Neural cell (in vitro differentiated cells): ENCODE measurements at regions not wholly inside any gene's neighbourhood (a gene's known extent, or its start where the extent isn't known, plus 50 kb on each side); places are given as distances from the start of the nearest gene placed in this dataset.

Source experiments
- H2AFZ ChIP-seq: fragments of 200-600, 300-800 bp; sonication (generic), shearing (Covaris generic); 2 replicates; pipeline ENCODE4 v1.6.0; 2014; ENCODE audit warnings: low read depth, mild to moderate bottlenecking, antibody characterized with exemption, low read length, moderate library complexity
- H3F3A ChIP-seq: fragments of 200-600 bp; shearing (Covaris generic); 2 replicates; pipeline ENCODE4 v1.6.1; 2016; ENCODE audit warnings: mild to moderate bottlenecking, moderate library complexity, mixed read lengths, antibody characterized with exemption, low read length; ENCODE audit not compliant: insufficient read depth, poor library complexity, severe bottlenecking
- H3K27ac ChIP-seq: fragments of 200-600, 300-800 bp; sonication (generic), shearing (Covaris generic); 2 replicates; pipeline ENCODE4 v1.5.1; 2014; ENCODE audit warnings: mild to moderate bottlenecking, low read length, moderate library complexity
- H3K27me3 ChIP-seq: fragments of 300-800, 200-600 bp; sonication (generic), shearing (Covaris generic); 2 replicates; pipeline ENCODE4 v1.6.0; 2014; ENCODE audit warnings: mild to moderate bottlenecking, low read depth, low read length, moderate library complexity; ENCODE audit not compliant: insufficient read depth
- H3K36me3 ChIP-seq: fragments of 300-800, 200-600 bp; sonication (generic), shearing (Covaris generic); 2 replicates; pipeline ENCODE4 v1.5.1; 2014; ENCODE audit warnings: mild to moderate bottlenecking, antibody characterized with exemption, low read length, moderate library complexity; ENCODE audit not compliant: insufficient read depth
- H3K4me2 ChIP-seq: fragments of 300-800, 200-600 bp; sonication (generic), shearing (Covaris generic); 2 replicates; pipeline ENCODE4 v1.6.0; 2014; ENCODE audit warnings: mild to moderate bottlenecking, low read length
- H3K4me3 ChIP-seq: fragments of 300-800, 200-600 bp; sonication (generic), shearing (Covaris generic); 2 replicates; pipeline ENCODE4 v1.5.1; 2014; ENCODE audit warnings: mild to moderate bottlenecking, low read length, moderate library complexity
- H3K79me2 ChIP-seq: fragments of 200-600 bp; shearing (Covaris generic); replicated peaks from 2 replicates; pipeline ENCODE4 v1.6.0; 2014; ENCODE audit warnings: mild to moderate bottlenecking, low read length, moderate library complexity; ENCODE audit not compliant: insufficient read depth
- H3K9ac ChIP-seq: fragments of 300-800, 200-600 bp; sonication (generic), shearing (Covaris generic); 2 replicates; pipeline ENCODE4 v1.6.1; 2016; ENCODE audit warnings: mild to moderate bottlenecking, low read length, mixed read lengths
- H3K9me2 ChIP-seq: fragments of 200-600 bp; shearing (Covaris generic); 2 replicates; pipeline ENCODE4 v1.6.1; 2016; ENCODE audit warnings: mild to moderate bottlenecking, low read length, mixed read lengths; ENCODE audit not compliant: insufficient read depth
- H3K9me3 ChIP-seq: fragments of 200-600, 300-800 bp; sonication (generic), shearing (Covaris generic); 2 replicates; pipeline ENCODE4 v1.6.1; 2016; ENCODE audit warnings: mild to moderate bottlenecking, mixed run types, low read length, moderate library complexity, mixed read lengths
- H4K20me1 ChIP-seq: fragments of 200-600 bp; shearing (Covaris generic); 2 replicates; pipeline ENCODE4 v1.6.1; 2016; ENCODE audit warnings: mild to moderate bottlenecking, mixed run types; ENCODE audit not compliant: insufficient read depth
- CTCF ChIP-seq: fragments of 450-650 bp; IDR thresholded peaks from 2 replicates; pipeline ENCODE4 v1.5.1; 2014; ENCODE audit warnings: antibody characterized with exemption, mild to moderate bottlenecking, moderate library complexity; ENCODE audit not compliant: poor library complexity, severe bottlenecking
- EP300 ChIP-seq: fragments of 450-650 bp; conservative IDR thresholded peaks from 2 replicates; pipeline ENCODE4 v1.6.1; 2014; ENCODE audit warnings: antibody characterized with exemption, mild to moderate bottlenecking, moderate library complexity; ENCODE audit not compliant: poor library complexity, severe bottlenecking
- EZH2 ChIP-seq: fragments of 200-600, 300-800 bp; shearing (Covaris generic), sonication (generic); IDR thresholded peaks from 2 replicates; pipeline ENCODE4 v1.6.1; 2014; ENCODE audit warnings: antibody characterized with exemption, low read length, borderline replicate concordance, mild to moderate bottlenecking; ENCODE audit not compliant: insufficient read depth, poor library complexity, severe bottlenecking
- MXI1 ChIP-seq: fragments of 450-650 bp; conservative IDR thresholded peaks from 2 replicates; pipeline ENCODE4 v1.6.1; 2014; ENCODE audit warnings: antibody characterized with exemption, mild to moderate bottlenecking; ENCODE audit not compliant: poor library complexity, severe bottlenecking
- POLR2AphosphoS5 ChIP-seq: IDR thresholded peaks from 2 replicates; pipeline ENCODE4 v1.6.1; 2012
- RAD21 ChIP-seq: fragments of 450-650 bp; conservative IDR thresholded peaks from 2 replicates; pipeline ENCODE4 v1.6.1; 2014; ENCODE audit warnings: antibody characterized with exemption, mild to moderate bottlenecking, moderate library complexity
- REST ChIP-seq: IDR thresholded peaks from 2 replicates; pipeline ENCODE4 v1.6.1; 2012; ENCODE audit warnings: borderline replicate concordance
- SMC3 ChIP-seq: fragments of 450-650 bp; conservative IDR thresholded peaks from 2 replicates; pipeline ENCODE4 v1.6.1; 2014; ENCODE audit warnings: antibody characterized with exemption, mild to moderate bottlenecking, moderate library complexity; ENCODE audit not compliant: poor library complexity
- TAF1 ChIP-seq: IDR thresholded peaks from 2 replicates; pipeline ENCODE4 v1.6.1; 2012; ENCODE audit warnings: low read depth

GRCh38 chr11:28729339-28729738, 621.2 kb downstream of the METTL15 start:
- no peak for TF ChIP-seq SMC3
- Histone ChIP-seq H3K9me3 (no peaks in the 10 kb centered on the region), H3K9me2 (no peaks in the 10 kb centered on the region), H3K79me2 (no peaks in the 10 kb centered on the region), H3K27ac (no peak overlapping the region), H2AFZ (no peak overlapping the region), H3K36me3 (no peaks in the 10 kb centered on the region), H3K27me3 (no peaks in the 10 kb centered on the region), H3K4me2 (no peak overlapping the region), H4K20me1 (no peaks in the 10 kb centered on the region), H3K4me3 (no peak overlapping the region), H3K9ac (no peak overlapping the region), H3F3A (no peaks in the 10 kb centered on the region)

GRCh38 chr11:28728666-28729065, 620.5 kb downstream of the METTL15 start:
- Histone ChIP-seq H3F3A (no peaks in the 10 kb centered on the region), H3K27me3 (no peaks in the 10 kb centered on the region), H3K27ac (no peak overlapping the region), H3K9me2 (no peaks in the 10 kb centered on the region), H3K4me3 (no peak overlapping the region), H3K36me3 (no peaks in the 10 kb centered on the region), H2AFZ (no peak overlapping the region), H3K9ac (no peak overlapping the region), H3K79me2 (no peaks in the 10 kb centered on the region), H3K4me2 (no peak overlapping the region), H4K20me1 (no peaks in the 10 kb centered on the region), H3K9me3 (no peaks in the 10 kb centered on the region)
- TF ChIP-seq SMC3 (no peak), POLR2AphosphoS5 (no peak), EP300 (no peak), MXI1 (no peak), TAF1 (no peak), REST (no peak), CTCF (no peak), EZH2 (no peak), RAD21 (no peak)

- Histone ChIP-seq H3K9me3 (no peaks in the 10 kb centered on the region), H3K27me3 (no peaks in the 10 kb centered on the region), H3K27ac (no peak overlapping the region), H3K9ac (no peak overlapping the region), H3K4me2 (no peak overlapping the region), H3K36me3 (no peaks in the 10 kb centered on the region), H2AFZ (no peak overlapping the region), H3K9me2 (no peaks in the 10 kb centered on the region), H3F3A (no peaks in the 10 kb centered on the region), H3K4me3 (no peak overlapping the region), H4K20me1 (no peaks in the 10 kb centered on the region), H3K79me2 (no peaks in the 10 kb centered on the region)
- TF ChIP-seq POLR2AphosphoS5, result no peak
Measured at GRCh38 chr11:28727254-28727653, 619.1 kb downstream of the METTL15 start.
